T47D (cell line): ENCODE measurements at regions not wholly inside any gene's neighbourhood (a gene's known extent, or its start where the extent isn't known, plus 50 kb on each side); places are given as distances from the start of the nearest gene placed in this dataset.
"Not testable (repeated sequence)": the region's sequence is repeated elsewhere in the genome, so short reads cannot be mapped to it uniquely, and the experiment has no call there.

Source experiments
- DNase-seq, 2 experiments: peaks; one replicate each; pipeline versions ENCODE4 v3.0.0 to v3.0.0-alpha.2; 2011 to 2012; ENCODE audit warnings: low read depth in 1 of 2, low spot score in 1 of 2
- JUND ChIP-seq: IDR thresholded peaks from 2 replicates; pipeline ENCODE4 v1.6.1; 2012; ENCODE audit warnings: low read depth
- in situ Hi-C: cut with HindIII; loops from 2 replicates; pipeline ENCODE4 v1.10.0; 2016; ENCODE audit warnings: low sequenced_read_pairs, low pct_unique_long_range_greater_than_20kb

GRCh38 chr2:138423198-138423597 lies 78.4 kb upstream of the SPOPL start:
- in situ Hi-C loops = no loop called here
- DNase-seq = no peak
- no peak for TF ChIP-seq JUND

- in situ Hi-C loops = no loop called here
- no peak for TF ChIP-seq JUND
- no peak for DNase-seq
Observed at GRCh38 chr2:138423745-138424144, 77.8 kb upstream of the SPOPL start.

- DNase-seq = no peak
- in situ Hi-C loops = no loop called here
- TF ChIP-seq JUND = no peak
Observed at GRCh38 chr2:138424436-138425140, 77.0 kb upstream of the SPOPL start.

GRCh38 chr2:138426116-138426515 lies 75.5 kb upstream of the SPOPL start:
- in situ Hi-C loops = not testable (repeated sequence)
- DNase-seq = peak in 1 of 2 experiments; percentile 58

- in situ Hi-C loops = no loop called here
- no peak for DNase-seq
- no peak for TF ChIP-seq JUND
Observed at GRCh38 chr2:138428710-138429440, 72.7 kb upstream of the SPOPL start.

GRCh38 chr2:138430181-138430580 lies 71.4 kb upstream of the SPOPL start:
- DNase-seq = no peak
- TF ChIP-seq JUND = no peak
- in situ Hi-C loops = no loop called here

GRCh38 chr2:138432971-138433370 lies 68.6 kb upstream of the SPOPL start:
- in situ Hi-C loops = no loop called here
- TF ChIP-seq JUND = no peak
- DNase-seq = no peak

GRCh38 chr2:138433995-138434951 lies 67.3 kb upstream of the SPOPL start:
- no peak for TF ChIP-seq JUND
- in situ Hi-C loops = no loop called here
- no peak for DNase-seq

- in situ Hi-C loops = no loop called here
- DNase-seq = peak in 1 of 2 experiments; percentile 55
- TF ChIP-seq JUND = peak; percentile 75
Observed at GRCh38 chr2:138435701-138436100, 65.9 kb upstream of the SPOPL start.

GRCh38 chr2:138439733-138440132 lies 61.8 kb upstream of the SPOPL start:
- in situ Hi-C loops = no loop called here
- TF ChIP-seq JUND = no peak
- no peak for DNase-seq

- DNase-seq = no peak
- TF ChIP-seq JUND = no peak
- in situ Hi-C loops = no loop called here
Observed at GRCh38 chr2:138440759-138441158, 60.8 kb upstream of the SPOPL start.

GRCh38 chr2:138441916-138442315 lies 59.7 kb upstream of the SPOPL start:
- no peak for TF ChIP-seq JUND
- DNase-seq = no peak
- in situ Hi-C loops = no loop called here
